ENCODE measurements at regions not wholly inside any gene's neighbourhood (a gene's known extent, or its start where the extent isn't known, plus 50 kb on each side); places are given as distances from the start of the nearest gene placed in this dataset.

- H3K27ac ChIP-seq: no peak overlapping the region
- H3K9me3 ChIP-seq (ENCODE audit: insufficient read depth, low read depth): no peaks in the 10 kb centered on the region
- TF ChIP-seq EZH2 (IDR thresholded peaks at IDR 0.05; ENCODE audit: low read depth): no peak
- H3K36me3 ChIP-seq (ENCODE audit: low read depth): no peaks in the 10 kb centered on the region
- H3K4me3 ChIP-seq: no peak overlapping the region
- no peaks in the 10 kb centered on the region for H3K4me1 ChIP-seq (replicated peaks; ENCODE audit: insufficient read depth)
- H3K9me2 ChIP-seq (ENCODE audit: insufficient read depth): no peaks in the 10 kb centered on the region
- POLR2A ChIA-PET (ENCODE audit: unreplicated experiment): no interaction called here
- no TSS peak for BruUV-seq (replicated peaks)
- CTCF ChIA-PET: no interaction called here
- no peak for DNase-seq
- H4K20me1 ChIP-seq (ENCODE audit: insufficient read depth): no peaks in the 10 kb centered on the region
- H3K79me2 ChIP-seq (ENCODE audit: low read depth): no peaks in the 10 kb centered on the region
- intact Hi-C loops (cut with micrococcal nuclease; ENCODE audit: unreplicated experiment): no loop called here
- no peak overlapping the region for H2AFZ ChIP-seq
- H3K4me2 ChIP-seq: no peak overlapping the region
- no peaks in the 10 kb centered on the region for H3K27me3 ChIP-seq (ENCODE audit: insufficient read depth, low read depth)
- no peaks in the 10 kb centered on the region for H3F3A ChIP-seq (ENCODE audit: insufficient read depth, low read depth)
These were observed 822.4 kb downstream of the PCDH18 start for GRCh38 chr4:136709897-136710296.

- no peaks in the 10 kb centered on the region for H3K27me3 ChIP-seq (ENCODE audit: insufficient read depth, low read depth)
- ChIA-PET CTCF (no interaction called here), POLR2A (ENCODE audit: unreplicated experiment) (no interaction called here)
- no peaks in the 10 kb centered on the region for H3K79me2 ChIP-seq (ENCODE audit: low read depth)
- intact Hi-C loops (cut with micrococcal nuclease; ENCODE audit: unreplicated experiment): no loop called here
- no peak for DNase-seq
- no peaks in the 10 kb centered on the region for H3K4me1 ChIP-seq (replicated peaks; ENCODE audit: insufficient read depth)
- H3K36me3 ChIP-seq (ENCODE audit: low read depth): no peaks in the 10 kb centered on the region
- H3K4me3 ChIP-seq: no peak overlapping the region
- H3K4me2 ChIP-seq: no peak overlapping the region
- H2AFZ ChIP-seq: no peak overlapping the region
- H3F3A ChIP-seq (ENCODE audit: insufficient read depth, low read depth): no peaks in the 10 kb centered on the region
- H3K9me2 ChIP-seq (ENCODE audit: insufficient read depth): no peaks in the 10 kb centered on the region
- no peak overlapping the region for H3K27ac ChIP-seq
- no TSS peak for BruUV-seq (replicated peaks)
- H3K9me3 ChIP-seq (ENCODE audit: insufficient read depth, low read depth): no peaks in the 10 kb centered on the region
- no peaks in the 10 kb centered on the region for H4K20me1 ChIP-seq (ENCODE audit: insufficient read depth)
- no peak for TF ChIP-seq CTCF (conservative IDR thresholded peaks at IDR 0.05)
- TF ChIP-seq EZH2 (IDR thresholded peaks at IDR 0.05; ENCODE audit: low read depth): no peak
These were observed 825.4 kb downstream of the PCDH18 start for GRCh38 chr4:136706942-136707341.

- no peaks in the 10 kb centered on the region for H3K79me2 ChIP-seq (ENCODE audit: low read depth)
- ChIA-PET POLR2A (ENCODE audit: unreplicated experiment) (no interaction called here), CTCF (no interaction called here)
- TF ChIP-seq CTCF (conservative IDR thresholded peaks at IDR 0.05) (no peak), EZH2 (IDR thresholded peaks at IDR 0.05; ENCODE audit: low read depth) (no peak)
- H3K4me1 ChIP-seq (replicated peaks; ENCODE audit: insufficient read depth): no peaks in the 10 kb centered on the region
- no peaks in the 10 kb centered on the region for H3F3A ChIP-seq (ENCODE audit: insufficient read depth, low read depth)
- no peak overlapping the region for H3K4me3 ChIP-seq
- no TSS peak for BruUV-seq (replicated peaks)
- H3K27me3 ChIP-seq (ENCODE audit: insufficient read depth, low read depth): no peaks in the 10 kb centered on the region
- H4K20me1 ChIP-seq (ENCODE audit: insufficient read depth): no peaks in the 10 kb centered on the region
- H3K27ac ChIP-seq: no peak overlapping the region
- no peaks in the 10 kb centered on the region for H3K9me3 ChIP-seq (ENCODE audit: insufficient read depth, low read depth)
- H3K4me2 ChIP-seq: no peak overlapping the region
- intact Hi-C loops (cut with micrococcal nuclease; ENCODE audit: unreplicated experiment): no loop called here
- DNase-seq: no peak
- no peak overlapping the region for H2AFZ ChIP-seq
- H3K9me2 ChIP-seq (ENCODE audit: insufficient read depth): no peaks in the 10 kb centered on the region
- no peaks in the 10 kb centered on the region for H3K36me3 ChIP-seq (ENCODE audit: low read depth)
These were observed 832.4 kb downstream of the PCDH18 start for GRCh38 chr4:136699905-136700304.

GRCh38 chr4:136691607-136692006 is 840.7 kb downstream of the PCDH18 start:
- DNase-seq: no peak
- no peaks in the 10 kb centered on the region for H3K9me2 ChIP-seq (ENCODE audit: insufficient read depth)
- no peaks in the 10 kb centered on the region for H4K20me1 ChIP-seq (ENCODE audit: insufficient read depth)
- CTCF ChIA-PET: no interaction called here
- H3K36me3 ChIP-seq (ENCODE audit: low read depth): no peaks in the 10 kb centered on the region
- H3K4me1 ChIP-seq (replicated peaks; ENCODE audit: insufficient read depth): no peaks in the 10 kb centered on the region
- no peak overlapping the region for H2AFZ ChIP-seq
- TF ChIP-seq EZH2 (IDR thresholded peaks at IDR 0.05; ENCODE audit: low read depth): no peak
- no peak for TF ChIP-seq CTCF (conservative IDR thresholded peaks at IDR 0.05)
- POLR2A ChIA-PET (ENCODE audit: unreplicated experiment): no interaction called here
- no peak overlapping the region for H3K4me2 ChIP-seq
- no peak overlapping the region for H3K27ac ChIP-seq
- no peaks in the 10 kb centered on the region for H3F3A ChIP-seq (ENCODE audit: insufficient read depth, low read depth)
- BruUV-seq (replicated peaks): no TSS peak
- no peaks in the 10 kb centered on the region for H3K9me3 ChIP-seq (ENCODE audit: insufficient read depth, low read depth)
- H3K4me3 ChIP-seq: no peak overlapping the region
- intact Hi-C loops (cut with micrococcal nuclease; ENCODE audit: unreplicated experiment): no loop called here
- no peaks in the 10 kb centered on the region for H3K27me3 ChIP-seq (ENCODE audit: insufficient read depth, low read depth)
- no peaks in the 10 kb centered on the region for H3K79me2 ChIP-seq (ENCODE audit: low read depth)

All from PC-9 (cell line).